ENCODE measurements at regions not wholly inside any gene's neighbourhood (a gene's known extent, or its start where the extent isn't known, plus 50 kb on each side); places are given as distances from the start of the nearest gene placed in this dataset.

GRCh38 chr5:88450239-88450638 is 181.6 kb upstream of the TMEM161B start:
- TF ChIP-seq CTCF (IDR thresholded peaks at IDR 0.05) = no peak
- TF ChIP-seq USF2 (CRISPR knock-in tag; IDR thresholded peaks at IDR 0.05) = no peak
- TF ChIP-seq E2F4 (CRISPR knock-in tag; IDR thresholded peaks at IDR 0.05; ENCODE audit: borderline replicate concordance, low read depth) = no peak
- TF ChIP-seq ESRRA (CRISPR knock-in tag; IDR thresholded peaks at IDR 0.05; ENCODE audit: borderline replicate concordance) = no peak
- no peak for TF ChIP-seq TEAD4 (CRISPR knock-in tag; IDR thresholded peaks at IDR 0.05)
- TF ChIP-seq, protein P1, sequence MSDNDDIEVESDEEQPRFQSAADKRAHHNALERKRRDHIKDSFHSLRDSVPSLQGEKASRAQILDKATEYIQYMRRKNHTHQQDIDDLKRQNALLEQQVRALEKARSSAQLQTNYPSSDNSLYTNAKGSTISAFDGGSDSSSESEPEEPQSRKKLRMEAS (CRISPR knock-in tag; IDR thresholded peaks at IDR 0.05) = no peak
- no peak for TF ChIP-seq ELF4 (CRISPR knock-in tag; IDR thresholded peaks at IDR 0.05; ENCODE audit: low read depth)
- TF ChIP-seq, protein P2, sequence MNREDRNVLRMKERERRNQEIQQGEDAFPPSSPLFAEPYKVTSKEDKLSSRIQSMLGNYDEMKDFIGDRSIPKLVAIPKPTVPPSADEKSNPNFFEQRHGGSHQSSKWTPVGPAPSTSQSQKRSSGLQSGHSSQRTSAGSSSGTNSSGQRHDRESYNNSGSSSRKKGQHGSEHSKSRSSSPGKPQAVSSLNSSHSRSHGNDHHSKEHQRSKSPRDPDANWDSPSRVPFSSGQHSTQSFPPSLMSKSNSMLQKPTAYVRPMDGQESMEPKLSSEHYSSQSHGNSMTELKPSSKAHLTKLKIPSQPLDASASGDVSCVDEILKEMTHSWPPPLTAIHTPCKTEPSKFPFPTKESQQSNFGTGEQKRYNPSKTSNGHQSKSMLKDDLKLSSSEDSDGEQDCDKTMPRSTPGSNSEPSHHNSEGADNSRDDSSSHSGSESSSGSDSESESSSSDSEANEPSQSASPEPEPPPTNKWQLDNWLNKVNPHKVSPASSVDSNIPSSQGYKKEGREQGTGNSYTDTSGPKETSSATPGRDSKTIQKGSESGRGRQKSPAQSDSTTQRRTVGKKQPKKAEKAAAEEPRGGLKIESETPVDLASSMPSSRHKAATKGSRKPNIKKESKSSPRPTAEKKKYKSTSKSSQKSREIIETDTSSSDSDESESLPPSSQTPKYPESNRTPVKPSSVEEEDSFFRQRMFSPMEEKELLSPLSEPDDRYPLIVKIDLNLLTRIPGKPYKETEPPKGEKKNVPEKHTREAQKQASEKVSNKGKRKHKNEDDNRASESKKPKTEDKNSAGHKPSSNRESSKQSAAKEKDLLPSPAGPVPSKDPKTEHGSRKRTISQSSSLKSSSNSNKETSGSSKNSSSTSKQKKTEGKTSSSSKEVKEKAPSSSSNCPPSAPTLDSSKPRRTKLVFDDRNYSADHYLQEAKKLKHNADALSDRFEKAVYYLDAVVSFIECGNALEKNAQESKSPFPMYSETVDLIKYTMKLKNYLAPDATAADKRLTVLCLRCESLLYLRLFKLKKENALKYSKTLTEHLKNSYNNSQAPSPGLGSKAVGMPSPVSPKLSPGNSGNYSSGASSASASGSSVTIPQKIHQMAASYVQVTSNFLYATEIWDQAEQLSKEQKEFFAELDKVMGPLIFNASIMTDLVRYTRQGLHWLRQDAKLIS (CRISPR knock-in tag; IDR thresholded peaks at IDR 0.05; ENCODE audit: borderline replicate concordance) = no peak
- TF ChIP-seq NR2C2 (CRISPR knock-in tag; IDR thresholded peaks at IDR 0.05) = no peak
